NCI-H1694 (cell line): ENCODE measurements at regions not wholly inside any gene's neighbourhood (a gene's known extent, or its start where the extent isn't known, plus 50 kb on each side); places are given as distances from the start of the nearest gene placed in this dataset.
A peak's percentile ranks its signal among the peaks of the same experiment; 100 is the strongest.
"Not testable (repeated sequence)": the region's sequence is repeated elsewhere in the genome, so short reads cannot be mapped to it uniquely, and the experiment has no call there.

Experiments
- DNase-seq: peaks from one replicate; lab custom pipeline; 2025; lab: John Stamatoyannopoulos, UW

GRCh38 chr2:39872748-39873147, 93.7 kb upstream of the THUMPD2 start:
- no peak for DNase-seq

GRCh38 chr2:39871291-39871761, 92.3 kb upstream of the THUMPD2 start:
- DNase-seq = peak; percentile 97

- DNase-seq = no peak
These were observed 91.8 kb upstream of the THUMPD2 start for GRCh38 chr2:39870871-39871270.

GRCh38 chr2:39867268-39867667, 88.2 kb upstream of the THUMPD2 start:
- no peak for DNase-seq

GRCh38 chr2:39865751-39866150, 86.7 kb upstream of the THUMPD2 start:
- DNase-seq = no peak

GRCh38 chr2:39863672-39864071, 84.6 kb upstream of the THUMPD2 start:
- not testable (repeated sequence) for DNase-seq

- no peak for DNase-seq
These were observed 81.5 kb upstream of the THUMPD2 start for GRCh38 chr2:39860538-39860937.

- DNase-seq = no peak
These were observed 79.6 kb upstream of the THUMPD2 start for GRCh38 chr2:39858677-39859076.

GRCh38 chr2:39855856-39856255, 76.8 kb upstream of the THUMPD2 start:
- DNase-seq = no peak

GRCh38 chr2:39854771-39855170, 75.7 kb upstream of the THUMPD2 start:
- no peak for DNase-seq

- no peak for DNase-seq
These were observed 73.8 kb upstream of the THUMPD2 start for GRCh38 chr2:39852831-39853230.

GRCh38 chr2:39851651-39852110, 72.6 kb upstream of the THUMPD2 start:
- DNase-seq = peak; percentile 57

GRCh38 chr2:39851251-39851650, 72.2 kb upstream of the THUMPD2 start:
- DNase-seq = no peak

- DNase-seq = no peak
These were observed 71.0 kb upstream of the THUMPD2 start for GRCh38 chr2:39849982-39850526.

GRCh38 chr2:39849064-39849463, 70.0 kb upstream of the THUMPD2 start:
- DNase-seq = no peak

GRCh38 chr2:39845460-39846146, 66.5 kb upstream of the THUMPD2 start:
- no peak for DNase-seq

- no peak for DNase-seq
These were observed 60.3 kb upstream of the THUMPD2 start for GRCh38 chr2:39839261-39839848.

GRCh38 chr2:39838589-39838988, 59.5 kb upstream of the THUMPD2 start:
- DNase-seq = no peak

GRCh38 chr2:39837856-39838453, 58.9 kb upstream of the THUMPD2 start:
- DNase-seq = no peak

- no peak for DNase-seq
These were observed 57.6 kb upstream of the THUMPD2 start for GRCh38 chr2:39836638-39837037.

GRCh38 chr2:39834426-39834825, 55.4 kb upstream of the THUMPD2 start:
- no peak for DNase-seq

- not testable (repeated sequence) for DNase-seq
These were observed 51.6 kb upstream of the THUMPD2 start for GRCh38 chr2:39830610-39831009.
